ENCODE measurements at regions not wholly inside any gene's neighbourhood (a gene's known extent, or its start where the extent isn't known, plus 50 kb on each side); places are given as distances from the start of the nearest gene placed in this dataset.
"Not testable (repeated sequence)": the region's sequence is repeated elsewhere in the genome, so short reads cannot be mapped to it uniquely, and the experiment has no call there.

GRCh38 chr16:77067900-77068299 lies 123.1 kb upstream of the MON1B start:
- DNase-seq (ENCODE audit: low spot score) = no peak

GRCh38 chr16:77068402-77068801 lies 122.6 kb upstream of the MON1B start:
- DNase-seq (ENCODE audit: low spot score) = no peak

DNA sequence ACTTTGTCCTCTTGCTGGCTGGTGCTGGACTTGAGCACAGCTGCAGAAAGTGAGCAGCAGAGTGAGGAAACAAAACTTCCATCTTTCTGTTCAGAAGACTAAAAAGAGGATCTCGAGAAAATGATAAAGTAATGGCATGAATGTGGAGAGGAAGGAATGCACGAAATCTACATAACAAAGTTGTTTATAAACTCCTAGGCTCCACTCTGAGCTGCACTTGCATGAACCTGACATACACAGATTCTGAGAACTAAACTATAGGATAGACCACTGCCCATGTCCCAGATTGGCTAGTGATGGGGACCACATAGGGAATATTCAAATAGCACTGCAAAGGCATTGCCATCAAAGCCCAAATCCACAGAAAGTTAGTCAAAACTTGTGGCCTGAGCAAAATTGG lies 121.1 kb upstream of the MON1B start:
- DNase-seq (ENCODE audit: low spot score) = no peak

- no peak for DNase-seq (ENCODE audit: low spot score)
These were observed 120.3 kb upstream of the MON1B start for GRCh38 chr16:77070683-77071082.

GRCh38 chr16:77076839-77077238 lies 114.2 kb upstream of the MON1B start:
- DNase-seq (ENCODE audit: low spot score) = no peak

DNA sequence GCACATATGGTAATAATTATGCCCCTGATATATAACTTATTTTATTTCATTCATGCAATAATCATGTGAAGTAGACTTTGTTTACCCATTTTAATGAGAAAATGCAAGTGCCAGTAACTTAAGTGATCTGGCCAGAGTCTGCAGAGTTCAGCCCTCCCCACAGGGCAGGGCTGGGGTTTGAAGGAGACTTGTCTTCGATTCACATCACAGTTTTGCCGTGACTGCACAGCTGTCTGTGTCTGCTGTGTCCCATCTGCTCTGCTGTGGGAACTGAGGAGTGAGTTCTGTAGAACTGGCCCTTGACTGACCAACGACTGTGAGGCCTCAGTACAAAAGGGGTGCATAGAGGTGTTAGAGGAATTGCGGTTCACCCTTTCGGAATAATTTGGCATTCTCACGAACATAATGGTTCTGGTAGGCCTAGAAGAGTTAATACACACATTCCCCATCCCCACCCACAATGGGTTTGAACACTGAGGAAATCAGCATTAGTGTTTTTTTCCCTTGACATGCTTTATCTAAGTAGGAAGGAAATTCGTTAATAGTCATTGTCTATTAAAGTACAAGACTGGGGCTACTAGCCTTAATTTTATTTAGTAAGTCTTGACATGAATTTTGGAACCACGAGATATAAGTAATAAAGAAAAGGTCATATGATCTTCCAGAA lies 113.6 kb upstream of the MON1B start:
- no peak for DNase-seq (ENCODE audit: low spot score)

GRCh38 chr16:77085981-77086380 lies 105.0 kb upstream of the MON1B start:
- DNase-seq (ENCODE audit: low spot score) = no peak

DNA sequence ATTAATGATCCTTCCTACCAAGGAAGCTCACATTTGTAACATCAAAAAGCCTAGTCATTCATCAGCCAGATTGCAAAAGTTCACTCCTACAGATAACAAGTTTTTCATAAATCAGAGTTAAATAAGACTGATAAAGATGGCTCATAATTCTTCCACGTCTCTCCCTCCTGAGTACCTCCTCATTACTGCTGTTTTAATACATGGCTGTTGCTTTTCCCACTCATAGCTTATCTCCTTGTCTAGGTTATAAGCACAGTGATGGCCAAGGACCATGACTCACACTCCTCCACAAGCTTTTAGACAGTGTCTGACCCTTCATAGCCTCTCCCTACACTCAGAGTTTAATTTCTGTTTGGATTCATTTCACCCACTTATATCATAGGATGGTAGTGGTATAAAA lies 100.9 kb upstream of the MON1B start:
- no peak for DNase-seq (ENCODE audit: low spot score)

DNA sequence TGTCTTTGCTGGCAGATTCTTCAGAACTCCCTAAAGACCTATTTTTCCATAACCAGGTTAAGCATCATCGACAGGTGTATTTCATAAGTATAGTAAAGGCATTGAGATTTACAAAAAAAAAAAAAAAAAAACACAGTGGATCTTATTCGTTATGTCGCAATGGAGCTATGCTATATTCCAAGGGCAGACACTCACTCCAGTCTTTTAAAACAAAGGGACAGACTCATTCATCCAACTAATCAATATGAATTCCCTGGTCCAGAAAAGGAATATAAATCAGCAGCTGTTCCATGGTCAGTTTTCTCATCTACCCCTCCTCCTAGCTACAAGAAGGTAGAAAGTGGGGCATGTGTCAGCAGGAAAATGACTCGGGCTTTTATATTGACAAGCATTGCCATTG lies 97.7 kb upstream of the MON1B start:
- DNase-seq (ENCODE audit: low spot score) = no peak

- no peak for DNase-seq (ENCODE audit: low spot score)
These were observed 97.0 kb upstream of the MON1B start for GRCh38 chr16:77093999-77094398.

GRCh38 chr16:77111056-77111565 lies 79.9 kb upstream of the MON1B start:
- no peak for DNase-seq (ENCODE audit: low spot score)

DNA sequence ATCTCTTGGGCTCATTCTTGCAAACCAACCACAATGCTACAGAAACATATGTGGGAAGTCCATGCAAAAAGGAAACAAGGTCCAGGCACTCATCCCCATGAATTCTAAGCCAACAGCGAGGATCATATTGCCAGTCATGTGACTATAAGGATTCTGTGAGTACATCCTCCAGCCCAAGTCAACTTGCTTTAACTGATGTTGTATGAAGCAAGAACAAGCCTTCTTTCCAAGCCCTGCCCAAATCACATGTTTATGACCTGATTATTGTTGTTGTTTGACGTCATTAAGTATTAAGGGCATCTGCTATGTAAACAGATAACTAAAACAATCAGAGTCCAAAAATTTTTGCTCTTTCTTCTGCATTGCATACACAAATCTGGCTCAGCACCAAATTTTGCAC lies 78.2 kb upstream of the MON1B start:
- DNase-seq (ENCODE audit: low spot score) = no peak

DNA sequence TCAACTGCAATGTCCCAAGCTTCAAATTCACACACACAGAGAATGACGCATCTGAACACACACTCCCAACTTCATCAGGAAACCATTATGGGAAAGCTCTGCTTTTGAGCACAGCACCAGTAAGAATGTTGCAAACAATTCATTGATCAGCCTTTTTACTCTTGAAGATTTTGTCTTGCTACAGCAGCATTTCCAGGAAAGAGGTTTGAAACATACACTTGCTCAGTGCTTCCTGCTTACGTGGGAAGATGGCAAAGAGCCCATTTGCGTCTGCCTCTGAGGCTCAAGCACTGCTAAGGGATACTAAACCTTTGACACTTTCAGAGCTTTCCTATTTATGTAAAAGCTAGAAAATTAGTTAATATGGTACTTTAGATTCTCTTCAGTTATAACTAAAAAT lies 77.2 kb upstream of the MON1B start:
- no peak for DNase-seq (ENCODE audit: low spot score)

- DNase-seq (ENCODE audit: low spot score) = not testable (repeated sequence)
These were observed 76.6 kb upstream of the MON1B start for GRCh38 chr16:77114361-77114760.

GRCh38 chr16:77116856-77117255 lies 74.1 kb upstream of the MON1B start:
- no peak for DNase-seq (ENCODE audit: low spot score)

- DNase-seq (ENCODE audit: low spot score) = no peak
These were observed 73.3 kb upstream of the MON1B start for GRCh38 chr16:77117707-77118106.

- DNase-seq (ENCODE audit: low spot score) = no peak
These were observed 59.6 kb upstream of the MON1B start for GRCh38 chr16:77131398-77131797.

DNA sequence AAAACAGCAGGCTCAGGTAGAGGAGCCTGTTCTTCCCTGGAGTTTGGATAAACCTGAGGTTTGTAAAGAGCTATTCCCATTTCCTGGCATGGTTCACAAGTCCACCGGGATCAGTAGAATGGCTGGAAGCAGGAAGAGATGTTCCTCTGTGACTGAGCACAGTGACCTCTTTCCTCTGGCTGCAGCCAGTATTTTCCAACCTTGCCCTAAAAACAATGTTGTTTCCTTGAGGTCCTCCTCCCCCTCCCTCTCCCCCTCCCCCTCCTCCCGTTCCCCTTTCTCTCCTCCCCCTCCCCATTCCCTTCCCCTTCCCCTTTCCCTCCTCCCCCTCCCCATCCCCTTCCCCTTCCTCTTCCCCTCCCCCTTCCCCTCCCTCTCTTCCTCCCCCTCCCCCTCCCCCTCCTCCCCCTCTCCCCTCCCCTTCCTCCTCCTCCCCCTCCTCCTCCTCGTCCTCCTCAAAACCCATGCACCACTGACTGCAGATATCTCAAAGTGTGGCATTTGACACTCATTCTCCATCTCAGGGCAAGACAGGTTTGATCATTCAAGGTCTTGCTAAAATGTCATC lies 58.9 kb upstream of the MON1B start:
- no peak for DNase-seq (ENCODE audit: low spot score)

GRCh38 chr16:77133706-77134105 lies 57.3 kb upstream of the MON1B start:
- no peak for DNase-seq (ENCODE audit: low spot score)

DNA sequence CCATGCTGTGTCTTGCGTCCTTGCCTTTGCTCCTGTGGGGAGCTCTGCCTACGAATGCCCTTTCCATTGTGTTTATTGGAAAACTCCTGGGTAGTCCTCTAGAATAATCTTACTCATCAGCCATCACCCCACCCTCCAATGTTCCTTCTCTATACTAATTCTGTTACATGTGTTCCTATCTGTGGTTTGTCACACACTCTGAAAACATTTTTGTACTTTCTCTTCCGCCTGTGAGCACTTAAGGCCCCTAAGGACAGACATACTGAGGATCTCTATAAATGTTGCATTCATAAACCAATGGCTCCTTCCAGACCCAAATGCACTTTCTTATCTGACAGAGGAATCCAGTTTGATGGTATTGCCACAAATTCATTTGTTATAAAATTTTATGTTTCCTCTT lies 53.9 kb upstream of the MON1B start:
- no peak for DNase-seq (ENCODE audit: low spot score)

All from pons (tissue), 1 donor.